GM19025 (cell line): ENCODE measurements at regions not wholly inside any gene's neighbourhood (a gene's known extent, or its start where the extent isn't known, plus 50 kb on each side); places are given as distances from the start of the nearest gene placed in this dataset.
"Not testable (repeated sequence)": the region's sequence is repeated elsewhere in the genome, so short reads cannot be mapped to it uniquely, and the experiment has no call there.

Experiments
- ATAC-seq: cut with Tn5 transposase; IDR thresholded peaks from one replicate; pipeline ENCODE4 v1.9.1; 2021; ENCODE audit warnings: mild to moderate bottlenecking, low read depth, moderate library complexity; ENCODE audit not compliant: unreplicated experiment

DNA sequence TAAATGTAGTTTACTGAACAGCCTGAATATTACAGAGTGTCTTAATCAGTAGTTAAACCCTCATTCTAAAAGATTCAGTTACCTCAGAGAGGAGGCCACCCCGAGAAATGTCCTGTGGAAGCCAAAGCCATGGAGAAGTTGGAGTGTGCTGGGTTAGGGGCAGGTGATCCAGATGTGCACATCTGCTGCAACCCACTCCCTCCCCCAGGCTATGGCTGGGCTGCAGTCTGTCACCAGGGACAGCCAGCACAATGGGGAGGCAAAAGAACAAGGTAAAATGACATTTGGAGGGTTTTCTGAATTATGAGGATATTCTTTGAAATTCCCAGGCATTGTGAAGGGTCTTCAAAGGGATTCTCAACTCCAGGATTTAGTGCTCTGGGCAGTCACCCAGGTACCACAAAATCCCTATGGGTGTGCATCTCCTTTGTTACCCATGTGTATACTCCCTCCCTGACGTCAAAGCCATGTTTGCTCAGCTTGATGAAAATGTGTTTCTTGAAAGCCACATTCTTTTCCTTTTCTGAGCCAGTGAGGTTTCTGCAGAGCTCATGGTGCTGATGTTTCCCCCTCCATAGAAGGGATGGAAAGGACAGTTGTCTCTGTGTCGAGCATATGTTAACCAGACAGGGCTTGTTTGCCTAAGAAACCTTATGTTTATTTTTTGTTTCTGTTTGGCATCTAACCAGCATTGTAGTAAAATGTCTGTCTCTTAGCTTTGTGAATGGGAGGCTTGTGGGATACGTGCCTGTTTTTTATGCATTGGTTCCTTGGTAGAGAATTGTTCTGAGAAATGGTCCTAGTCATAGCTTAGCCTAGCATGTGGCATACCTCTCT lies 212.3 kb upstream of the TBX18 start:
- no peak for ATAC-seq

DNA sequence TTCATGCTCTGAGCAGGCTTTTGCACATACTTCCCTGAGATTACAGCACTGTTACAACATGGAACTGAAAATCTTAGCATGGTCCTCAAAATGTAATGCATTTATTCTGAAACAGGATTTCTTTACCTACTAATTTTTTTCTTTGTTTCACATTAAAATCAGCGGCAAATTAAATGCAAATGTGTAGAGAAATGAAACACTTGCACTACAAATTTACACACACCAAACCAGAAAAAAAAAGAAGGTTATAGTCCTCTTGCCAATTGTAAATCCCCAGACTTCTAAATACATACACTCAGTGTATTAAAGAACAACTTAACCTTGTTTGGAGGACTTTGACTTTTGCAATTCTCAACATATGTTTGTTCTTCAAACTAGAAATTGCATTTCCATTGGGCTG lies 210.9 kb upstream of the TBX18 start:
- ATAC-seq, result no peak

DNA sequence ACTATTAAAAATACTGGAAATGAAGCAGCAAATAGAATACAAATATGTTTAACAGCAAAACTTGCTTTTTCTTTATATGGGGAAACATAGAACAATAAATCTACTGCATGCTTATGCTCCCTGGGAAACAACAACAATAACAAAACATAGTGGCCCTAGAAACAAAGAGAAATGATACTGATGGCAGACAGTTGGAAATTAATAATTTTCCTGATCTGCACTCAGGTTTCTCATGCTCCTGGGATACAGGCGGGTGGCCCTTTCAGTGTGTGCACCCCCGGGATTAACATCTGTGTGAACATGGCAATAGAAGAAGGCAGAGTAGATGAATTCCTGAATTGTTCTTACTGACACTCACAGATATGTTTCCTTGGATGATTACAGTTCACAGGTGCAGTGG lies 209.2 kb upstream of the TBX18 start:
- ATAC-seq, result no peak

DNA sequence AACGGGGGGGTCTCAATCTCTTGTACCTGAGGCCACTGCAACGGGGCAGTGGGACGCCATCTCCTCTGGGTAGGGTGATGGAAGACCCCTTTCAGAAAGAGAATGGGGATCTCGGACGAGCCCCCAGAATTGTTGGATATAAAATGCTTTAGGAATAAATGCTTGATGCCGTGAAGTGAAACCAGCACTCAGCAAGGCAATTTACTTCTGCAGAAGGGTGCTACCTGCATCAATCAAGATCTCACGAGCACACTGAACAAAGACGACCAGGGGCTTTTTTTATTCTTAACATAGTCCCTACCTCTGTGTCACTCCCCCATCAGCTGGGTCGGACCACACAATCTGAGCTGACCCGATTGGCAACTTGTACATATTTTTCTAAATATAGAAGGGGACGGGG lies 203.6 kb upstream of the TBX18 start:
- no peak for ATAC-seq

DNA sequence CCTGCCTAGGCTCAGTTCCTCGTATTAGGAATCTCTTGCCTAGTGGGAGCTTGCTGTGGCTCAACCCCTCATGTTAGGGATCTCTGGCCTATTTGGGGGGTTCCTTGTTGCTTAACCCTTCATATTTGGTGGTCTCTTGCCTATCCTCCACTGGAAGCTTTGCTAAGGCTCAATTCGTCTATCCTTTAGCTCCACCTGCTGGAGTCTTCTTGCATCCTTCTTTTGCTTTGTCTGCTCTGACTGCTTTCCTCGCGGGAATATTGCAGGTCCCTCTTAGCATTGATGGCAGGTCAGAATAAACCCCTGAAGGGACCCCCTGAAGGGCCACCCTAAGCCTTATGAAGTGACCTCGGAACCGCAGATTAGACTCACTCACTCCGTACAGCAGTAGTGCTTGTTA lies 203.0 kb upstream of the TBX18 start:
- no peak for ATAC-seq

GRCh38 chr6:84953111-84953755 lies 188.8 kb upstream of the TBX18 start:
- no peak for ATAC-seq

- ATAC-seq, result not testable (repeated sequence)
These were observed 180.5 kb upstream of the TBX18 start for GRCh38 chr6:84944926-84945325.

DNA sequence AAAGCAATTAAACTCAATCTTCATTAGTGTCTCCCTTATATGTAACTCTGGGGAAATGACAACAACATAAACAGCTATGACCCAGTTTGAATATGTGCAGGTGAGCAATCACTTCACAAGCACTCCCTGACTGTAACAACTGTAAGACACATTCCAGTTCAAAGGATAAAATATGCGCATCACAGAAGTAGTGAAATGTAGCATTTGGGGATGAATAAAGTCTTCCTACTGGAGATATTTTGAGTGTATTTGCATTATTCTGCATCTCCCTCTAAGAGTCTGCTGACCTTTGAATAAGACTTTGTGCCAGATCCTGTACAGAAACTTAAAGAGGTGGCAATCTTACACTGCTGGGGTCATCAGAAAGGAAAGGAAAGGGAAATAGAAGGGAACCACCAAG lies 179.5 kb upstream of the TBX18 start:
- ATAC-seq, result no peak

GRCh38 chr6:84941609-84942008 lies 177.2 kb upstream of the TBX18 start:
- not testable (repeated sequence) for ATAC-seq

DNA sequence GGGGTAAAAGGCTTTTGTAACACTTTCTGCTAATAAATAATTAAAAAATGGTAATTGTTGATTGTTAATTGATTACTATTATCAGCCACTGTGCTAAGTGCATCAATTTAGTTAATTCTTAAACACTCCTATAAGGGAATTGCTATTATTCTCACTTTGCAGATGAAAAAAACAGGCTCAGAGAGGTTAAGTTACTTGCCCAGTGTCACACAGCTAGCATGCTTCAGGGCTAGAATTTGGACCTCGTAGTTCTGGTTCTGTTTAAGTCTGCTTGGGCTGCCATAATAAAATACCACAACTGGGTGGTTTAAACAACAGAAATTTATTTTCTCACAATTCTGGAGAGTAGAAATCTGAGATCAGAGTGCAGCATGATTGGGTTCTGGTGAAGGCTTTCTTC lies 164.8 kb upstream of the TBX18 start:
- no peak for ATAC-seq

GRCh38 chr6:84927551-84927950 lies 163.2 kb upstream of the TBX18 start:
- ATAC-seq, result no peak

DNA sequence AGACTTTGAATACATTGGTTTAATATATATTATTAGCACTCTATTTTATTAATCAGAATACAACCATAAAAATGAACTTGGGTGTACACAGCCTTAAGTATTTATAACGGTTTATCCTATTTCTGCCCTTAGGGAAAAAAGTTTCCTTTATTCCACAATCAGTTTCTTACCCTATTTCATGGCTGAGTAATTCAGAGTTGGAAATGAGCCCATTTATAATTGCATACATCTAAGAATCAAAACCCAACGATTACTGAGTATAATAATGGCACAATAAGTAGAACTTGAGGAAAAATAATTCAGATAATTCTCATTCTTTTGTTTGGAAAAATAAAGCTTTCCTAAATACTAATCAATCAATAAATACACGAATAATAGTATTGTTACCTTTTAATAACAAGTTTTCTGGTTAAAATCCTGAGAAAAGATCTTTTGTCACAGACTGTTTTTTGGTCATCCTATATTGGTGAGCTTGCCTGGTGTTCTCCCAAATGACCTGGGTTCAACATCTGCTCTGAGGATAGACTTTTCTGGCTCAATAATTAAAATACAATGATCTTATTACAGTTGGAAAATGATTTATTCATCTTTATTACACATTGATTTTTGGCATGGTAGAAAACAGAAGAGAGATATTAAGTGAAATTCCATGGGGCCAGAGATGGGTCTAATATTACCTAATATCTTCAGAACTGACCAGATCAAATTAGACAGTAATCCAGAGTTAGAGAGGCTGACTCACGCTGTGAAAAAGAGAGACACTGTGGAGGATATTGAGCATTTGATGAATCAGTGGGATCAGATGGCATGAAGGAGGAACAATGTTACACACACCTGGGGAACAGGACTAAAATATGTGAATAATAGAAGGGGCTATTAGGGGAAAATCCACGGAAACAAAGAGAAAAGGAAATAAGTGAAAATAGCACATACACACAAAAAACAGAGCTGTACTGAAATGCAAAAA lies 162.1 kb upstream of the TBX18 start:
- no peak for ATAC-seq

GRCh38 chr6:84921891-84922290 lies 157.5 kb upstream of the TBX18 start:
- no peak for ATAC-seq

DNA sequence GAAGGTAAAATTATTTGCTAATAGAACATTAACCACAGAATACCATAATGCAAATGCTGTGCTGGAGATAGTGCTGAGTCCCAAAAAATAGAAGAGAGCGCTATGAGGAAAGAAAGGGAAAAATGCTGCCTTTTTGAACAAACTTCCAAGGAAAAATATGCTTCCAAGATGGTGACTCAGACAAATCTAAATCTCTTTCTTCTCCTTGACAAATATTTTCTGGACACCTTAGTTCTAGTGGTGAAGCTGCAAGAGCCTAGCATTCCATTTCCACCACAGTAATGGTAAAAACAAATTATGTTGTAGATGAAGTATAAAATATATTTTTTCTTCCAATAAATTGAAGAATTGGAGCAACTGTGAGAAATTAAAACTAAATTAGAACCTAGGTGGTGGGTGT lies 155.6 kb upstream of the TBX18 start:
- ATAC-seq, result no peak

GRCh38 chr6:84916704-84917103 lies 152.3 kb upstream of the TBX18 start:
- no peak for ATAC-seq

DNA sequence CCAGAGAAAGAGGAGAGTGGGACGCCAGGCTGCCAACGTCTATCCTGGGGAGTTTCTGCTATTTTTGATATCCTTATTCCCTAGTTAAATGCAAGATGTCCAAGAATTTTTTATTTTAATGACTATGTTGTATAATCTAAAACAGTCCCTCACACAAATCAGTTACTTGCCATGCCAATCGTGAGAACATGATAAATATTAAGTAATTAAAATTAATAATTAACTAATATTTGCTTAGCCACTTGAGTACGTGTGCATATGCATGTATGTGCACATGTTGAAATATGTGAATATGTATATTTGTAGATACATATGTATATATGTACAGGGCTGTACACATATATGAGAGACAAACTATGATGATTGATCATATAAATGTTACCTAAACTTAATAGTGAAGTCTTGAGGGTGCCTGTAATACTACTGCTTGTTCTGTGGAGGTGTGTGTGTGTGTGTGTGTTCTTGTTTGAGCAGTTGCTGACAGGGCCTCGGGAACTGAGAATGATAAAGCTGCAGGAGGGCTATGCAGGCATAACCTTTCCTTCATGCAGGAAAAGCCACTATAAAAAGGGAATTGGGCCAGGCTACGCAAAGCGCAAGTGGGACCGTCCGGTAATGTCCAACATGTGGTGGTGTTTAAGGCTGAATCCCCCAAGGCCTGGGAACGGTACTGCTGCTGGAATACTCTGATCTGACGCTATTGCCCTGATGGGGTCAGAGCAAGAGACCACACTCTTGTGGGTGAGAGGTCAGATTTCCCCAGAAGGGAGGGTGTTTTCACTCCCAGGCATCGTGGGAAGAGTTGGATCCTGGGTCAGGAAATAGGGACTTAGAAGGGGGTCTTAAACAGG lies 148.3 kb upstream of the TBX18 start:
- ATAC-seq, result no peak

DNA sequence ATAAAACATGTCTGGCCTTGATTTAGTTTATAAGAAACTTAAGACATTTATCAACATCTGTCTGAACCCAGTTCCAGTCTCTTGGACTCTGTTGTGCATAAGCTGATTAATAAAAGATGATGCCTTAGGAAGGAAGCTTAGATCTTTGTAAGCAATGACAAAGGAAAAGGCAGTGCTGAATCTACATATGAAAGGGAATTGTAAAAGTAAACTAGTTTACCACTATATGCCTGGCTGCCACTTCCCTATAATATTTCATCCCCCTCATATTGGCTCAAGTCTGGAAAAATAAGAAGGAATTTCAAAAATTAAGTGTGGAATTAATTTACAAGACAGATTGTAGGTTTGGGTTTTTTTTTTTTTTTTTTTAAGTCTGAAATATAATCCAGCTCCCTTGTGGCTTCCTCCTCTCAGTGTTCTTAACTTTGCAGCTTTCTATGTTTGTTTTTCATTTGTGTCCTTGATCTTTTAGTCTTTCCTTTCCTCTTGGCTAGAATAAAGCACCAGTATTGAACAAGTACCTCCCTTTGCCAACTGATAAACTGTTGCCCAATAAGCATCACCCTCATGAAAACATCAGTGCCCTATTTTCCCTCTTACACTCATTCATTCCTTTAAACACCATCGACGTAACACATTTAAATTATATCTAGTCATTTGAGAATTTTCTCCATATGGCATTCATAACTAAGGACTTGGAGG lies 146.7 kb upstream of the TBX18 start:
- no peak for ATAC-seq

GRCh38 chr6:84908304-84908904 lies 144.0 kb upstream of the TBX18 start:
- no peak for ATAC-seq

DNA sequence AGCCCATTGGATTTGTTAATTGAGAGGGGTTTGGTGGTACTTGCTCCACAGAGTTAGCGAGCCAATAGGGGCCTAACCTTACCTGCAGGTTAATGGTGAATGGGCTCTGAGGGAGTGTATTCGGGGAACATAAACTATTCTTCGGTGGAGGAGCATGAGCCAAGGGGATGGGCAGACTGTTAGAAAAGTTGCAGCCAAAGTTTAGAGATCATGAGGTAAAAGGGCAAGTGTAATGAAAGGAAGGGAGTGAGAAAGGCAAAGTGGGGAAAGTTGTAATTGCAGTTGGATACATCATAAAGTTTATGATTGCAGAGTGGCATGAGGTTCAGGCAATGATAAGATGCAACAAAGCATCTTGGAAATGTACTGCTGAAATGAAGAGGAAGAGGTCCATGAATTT lies 142.1 kb upstream of the TBX18 start:
- no peak for ATAC-seq
